IMR-90 (cell line): ENCODE measurements at regions not wholly inside any gene's neighbourhood (a gene's known extent, or its start where the extent isn't known, plus 50 kb on each side); places are given as distances from the start of the nearest gene placed in this dataset.

Experiments used
- ATAC-seq: fragments of 200-7000 bp; cut with Tn5 transposase; 2 replicates; pipeline ENCODE4 v1.9.1; 2020; ENCODE audit warnings: low read depth, mild to moderate bottlenecking, moderate library complexity
- BruUV-seq: library from RNA; stranded (reverse); fragments of 400-500 nt; replicated peaks from 2 replicates; lab custom pipeline; 2021; lab: Mats Ljungman, UMichigan
- CTCF ChIA-PET: fragments of 300-600 bp; formaldehyde crosslinking; extraction: SDS; loops from one replicate; lab custom pipeline; 2021; ENCODE audit warnings: antibody characterized with exemption; lab: Yijun Ruan, JAX
- POLR2A ChIA-PET: fragments of 300-600 bp; sonication (Branson Sonifier 250); formaldehyde crosslinking; loops from one replicate; lab custom pipeline; 2022; ENCODE audit warnings: antibody characterized with exemption; ENCODE audit not compliant: unreplicated experiment; lab: Charles Lee
- DNase-seq: peaks from one replicate; pipeline ENCODE4 v3.0.0; 2013
- H2AFZ ChIP-seq: replicated peaks from 2 replicates; pipeline ENCODE3; 2013; ENCODE audit warnings: low read length, mild to moderate bottlenecking; ENCODE audit not compliant: poor library complexity
- H2AK5ac ChIP-seq: 2 replicates; pipeline ENCODE4 v1.6.1; 2013; ENCODE audit warnings: low read depth, low read length, inconsistent platforms
- H2AK9ac ChIP-seq: replicated peaks from 2 replicates; pipeline ENCODE3; 2013; ENCODE audit warnings: mild to moderate bottlenecking, low read depth, low read length, moderate library complexity; ENCODE audit not compliant: poor library complexity
- H2BK120ac ChIP-seq: 2 replicates; pipeline ENCODE4 v1.6.1; 2013; ENCODE audit warnings: low read depth, low read length, inconsistent platforms
- H2BK15ac ChIP-seq: 3 replicates; pipeline ENCODE4 v1.6.1; 2013; ENCODE audit warnings: low read depth, low read length, inconsistent platforms
- H2BK20ac ChIP-seq: 2 replicates; pipeline ENCODE4 v1.6.1; 2013; ENCODE audit warnings: low read depth, mild to moderate bottlenecking, inconsistent platforms, low read length, moderate library complexity
- H2BK5ac ChIP-seq: 2 replicates; pipeline ENCODE4 v1.6.1; 2013; ENCODE audit warnings: mild to moderate bottlenecking, low read depth, low read length, inconsistent platforms; ENCODE audit not compliant: poor library complexity, severe bottlenecking
- H3K14ac ChIP-seq: replicated peaks from 2 replicates; pipeline ENCODE4 v1.6.1; 2013; ENCODE audit warnings: low read depth, low read length, inconsistent platforms
- H3K18ac ChIP-seq: 2 replicates; pipeline ENCODE4 v1.6.1; 2013; ENCODE audit warnings: low read depth, low read length, control low read depth
- H3K23ac ChIP-seq: 2 replicates; pipeline ENCODE4 v1.6.1; 2013; ENCODE audit warnings: low read depth, low read length, inconsistent platforms
- H3K27ac ChIP-seq: 2 replicates; pipeline ENCODE4 v1.5.1; 2013; ENCODE audit warnings: mild to moderate bottlenecking, control low read depth, low read length; ENCODE audit not compliant: insufficient read depth
- H3K27me3 ChIP-seq: 2 replicates; pipeline ENCODE4 v1.6.1; 2013; ENCODE audit warnings: low read length; ENCODE audit not compliant: control insufficient read depth, insufficient read depth
- H3K36me3 ChIP-seq: 2 replicates; pipeline ENCODE4 v1.6.1; 2013; ENCODE audit warnings: low read length, mixed read lengths; ENCODE audit not compliant: control insufficient read depth, insufficient read depth
- H3K4ac ChIP-seq: 2 replicates; pipeline ENCODE4 v1.6.1; 2013; ENCODE audit warnings: low read depth, low read length, inconsistent platforms
- H3K4me1 ChIP-seq: 2 replicates; pipeline ENCODE4 v1.6.1; 2013; ENCODE audit warnings: low read length, mixed read lengths; ENCODE audit not compliant: control insufficient read depth, insufficient read depth
- H3K4me2 ChIP-seq: 2 replicates; pipeline ENCODE4 v1.6.1; 2013; ENCODE audit warnings: low read depth, mild to moderate bottlenecking, control low read depth, low read length, moderate library complexity
- H3K4me3 ChIP-seq: 2 replicates; pipeline ENCODE4 v1.5.1; 2013; ENCODE audit warnings: low read depth, mild to moderate bottlenecking, control low read depth, low read length, moderate library complexity; ENCODE audit not compliant: insufficient read depth
- H3K56ac ChIP-seq: 2 replicates; pipeline ENCODE4 v1.6.1; 2013; ENCODE audit warnings: low read length, inconsistent platforms; ENCODE audit not compliant: insufficient read depth; ENCODE audit errors: extremely low read depth
- H3K79me1 ChIP-seq, 2 experiments: 2 replicates each; pipeline ENCODE4 v1.6.1; 2013; ENCODE audit warnings: low read length in 2 of 2, inconsistent platforms in 1 of 2, low read depth in 1 of 2
- H3K9ac ChIP-seq: 2 replicates; pipeline ENCODE4 v1.6.1; 2013; ENCODE audit warnings: low read depth, low read length, control low read depth
- H3K9me1 ChIP-seq: 2 replicates; pipeline ENCODE4 v1.6.1; 2013; ENCODE audit warnings: low read length, inconsistent platforms; ENCODE audit not compliant: insufficient read depth
- H3K9me3 ChIP-seq: 2 replicates; pipeline ENCODE4 v1.6.1; 2013; ENCODE audit warnings: low read length; ENCODE audit not compliant: control insufficient read depth, insufficient read depth
- H4K20me1 ChIP-seq: 2 replicates; pipeline ENCODE4 v1.6.1; 2013; ENCODE audit warnings: low read length, inconsistent platforms; ENCODE audit not compliant: insufficient read depth
- H4K5ac ChIP-seq: 2 replicates; pipeline ENCODE4 v1.6.1; 2013; ENCODE audit warnings: mild to moderate bottlenecking, low read depth, low read length, control low read depth
- H4K8ac ChIP-seq, 2 experiments: 2 replicates each; pipeline ENCODE4 v1.6.1; 2013; ENCODE audit warnings: low read depth in 2 of 2, low read length in 2 of 2, control low read depth in 1 of 2, inconsistent platforms in 1 of 2
- H4K91ac ChIP-seq: 2 replicates; pipeline ENCODE4 v1.6.1; 2013; ENCODE audit warnings: low read depth, low read length, inconsistent platforms; ENCODE audit not compliant: insufficient read depth
- BHLHE40 ChIP-seq: fragments of 150-350 bp; IDR thresholded peaks from 2 replicates; pipeline ENCODE4 v1.6.1; 2016; ENCODE audit warnings: mild to moderate bottlenecking, low read depth, low read length
- CEBPB ChIP-seq: IDR thresholded peaks from 2 replicates; pipeline ENCODE4 v1.6.1; 2012; ENCODE audit warnings: low read depth, low read length, improper control_type of control experiment
- CHD1 ChIP-seq: IDR thresholded peaks from 2 replicates; pipeline ENCODE4 v1.6.1; 2012; ENCODE audit warnings: low read depth, low read length, improper control_type of control experiment
- FOS ChIP-seq: fragments of 150-350 bp; IDR thresholded peaks from 2 replicates; pipeline ENCODE4 v1.6.1; 2016; ENCODE audit warnings: low read depth, low read length
- MAFK ChIP-seq: IDR thresholded peaks from 2 replicates; pipeline ENCODE4 v1.6.1; 2012; ENCODE audit warnings: low read depth, low read length, improper control_type of control experiment
- MAZ ChIP-seq: IDR thresholded peaks from 2 replicates; pipeline ENCODE4 v1.6.1; 2012; ENCODE audit warnings: low read depth, mild to moderate bottlenecking, low read length, improper control_type of control experiment, moderate library complexity, borderline replicate concordance
- MXI1 ChIP-seq: IDR thresholded peaks from 2 replicates; pipeline ENCODE4 v1.6.1; 2012; ENCODE audit warnings: low read depth, mild to moderate bottlenecking, low read length, moderate library complexity, borderline replicate concordance
- NFE2L2 ChIP-seq: fragments of 150-350 bp; IDR thresholded peaks from 2 replicates; pipeline ENCODE4 v1.6.1; 2016; ENCODE audit warnings: low read depth, mild to moderate bottlenecking, low read length
- POLR2A ChIP-seq: IDR thresholded peaks from 2 replicates; pipeline ENCODE4 v1.6.1; 2012; ENCODE audit warnings: mild to moderate bottlenecking, low read depth, low read length
- RAD21 ChIP-seq: IDR thresholded peaks from 2 replicates; pipeline ENCODE4 v1.6.1; 2012; ENCODE audit warnings: low read length, improper control_type of control experiment
- RCOR1 ChIP-seq: IDR thresholded peaks from 2 replicates; pipeline ENCODE4 v1.6.1; 2012; ENCODE audit warnings: mild to moderate bottlenecking, low read length, improper control_type of control experiment; ENCODE audit not compliant: insufficient replicate concordance
- RFX5 ChIP-seq: IDR thresholded peaks from 2 replicates; pipeline ENCODE4 v1.8.0; 2012; ENCODE audit warnings: low read depth, mild to moderate bottlenecking, low read length, moderate library complexity
- SMC3 ChIP-seq: fragments of 150-350 bp; IDR thresholded peaks from 2 replicates; pipeline ENCODE4 v1.6.1; 2016; ENCODE audit warnings: low read depth, mild to moderate bottlenecking, antibody characterized with exemption, low read length, moderate library complexity
- USF2 ChIP-seq: fragments of 150-350 bp; IDR thresholded peaks from 2 replicates; pipeline ENCODE4 v1.6.1; 2017; ENCODE audit warnings: mild to moderate bottlenecking, antibody characterized with exemption, low read length, low read depth
- WGBS, 2 experiments: methylation state at CpG; one replicate each; pipeline versions ENCODE4 v1.1.5 to v1.1.7; 2013; ENCODE audit warnings: missing lambda C conversion rate in 2 of 2; ENCODE audit not compliant: insufficient read length in 1 of 2; ENCODE audit errors: extremely low coverage in 2 of 2; 5-methylcytosine and 5-hydroxymethylcytosine counted together
- dilution Hi-C: fragments of 300-500 bp; cut with HindIII; formaldehyde crosslinking; loops from one replicate; pipeline ENCODE4 v1.14.3; 2018; ENCODE audit warnings: low sequenced_read_pairs; ENCODE audit not compliant: unreplicated experiment
- in situ Hi-C: fragments of 300-500 bp; cut with MboI; formaldehyde crosslinking; loops from 3 replicates; pipeline ENCODE4 v1.14.3; 2019; ENCODE audit warnings: low sequenced_read_pairs, inconsistent platforms, mixed read lengths
- intact Hi-C: fragments of 100-400 bp; cut with micrococcal nuclease; formaldehyde crosslinking; loops from 2 replicates; pipeline ENCODE4 v1.10.0; 2022
- TF ChIP-seq, protein P1 (sequence below): fragments of 150-350 bp; IDR thresholded peaks from 2 replicates; pipeline ENCODE4 v1.6.1; 2016; ENCODE audit warnings: low read depth, mild to moderate bottlenecking, low read length, moderate library complexity, borderline replicate concordance
- TF ChIP-seq, protein P2 (sequence below): conservative IDR thresholded peaks from 2 replicates; pipeline ENCODE4 v1.5.1; 2012; ENCODE audit warnings: mild to moderate bottlenecking, low read depth, low read length, improper control_type of control experiment

DNA sequence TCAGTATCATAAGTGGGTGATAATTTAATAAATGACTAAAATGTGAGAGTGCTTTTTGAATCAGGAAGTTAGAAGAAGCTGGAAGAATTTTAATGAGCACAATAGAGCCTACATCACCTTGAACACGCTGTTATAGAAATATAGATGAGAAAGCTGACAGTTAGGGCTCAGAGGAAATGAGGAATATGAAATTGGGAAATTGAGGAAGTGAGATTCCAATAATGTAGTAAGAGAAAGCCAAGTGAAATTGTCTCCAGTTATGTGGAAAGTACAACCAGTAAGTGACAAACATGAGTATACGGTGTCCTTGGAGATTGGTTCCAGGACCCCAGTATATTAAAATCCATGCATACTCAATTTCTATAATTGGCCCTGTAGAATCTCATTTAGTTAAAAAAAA is 235.9 kb upstream of the FAM174A start:
- no peak overlapping the region for H4K5ac ChIP-seq
- no peaks in the 10 kb centered on the region; the same call in 1 of the 2 replicates for H3K9me3 ChIP-seq
- H2AK5ac ChIP-seq = no peak overlapping the region
- H3K9me1 ChIP-seq = no peaks in the 10 kb centered on the region
- no peak overlapping the region for H3K4me3 ChIP-seq
- dilution Hi-C loops (no loop called here), intact Hi-C loops (no loop called here), in situ Hi-C loops (no loop called here)
- H2BK20ac ChIP-seq = no peak overlapping the region
- no peak overlapping the region for H2AFZ ChIP-seq
- no TSS peak for BruUV-seq
- no peak for DNase-seq
- no peaks in the 10 kb centered on the region for H3K4me1 ChIP-seq
- no peak for ATAC-seq
- H3K36me3 ChIP-seq = no peaks in the 10 kb centered on the region
- TF ChIP-seq MAFK (no peak), RAD21 (no peak), BHLHE40 (no peak), MXI1 (no peak), SMC3 (no peak), USF2 (no peak), CHD1 (no peak), NFE2L2 (no peak), POLR2A (no peak), CEBPB (no peak), MAZ (no peak), RCOR1 (no peak), RFX5 (no peak), FOS (no peak)
- TF ChIP-seq, protein P1, sequence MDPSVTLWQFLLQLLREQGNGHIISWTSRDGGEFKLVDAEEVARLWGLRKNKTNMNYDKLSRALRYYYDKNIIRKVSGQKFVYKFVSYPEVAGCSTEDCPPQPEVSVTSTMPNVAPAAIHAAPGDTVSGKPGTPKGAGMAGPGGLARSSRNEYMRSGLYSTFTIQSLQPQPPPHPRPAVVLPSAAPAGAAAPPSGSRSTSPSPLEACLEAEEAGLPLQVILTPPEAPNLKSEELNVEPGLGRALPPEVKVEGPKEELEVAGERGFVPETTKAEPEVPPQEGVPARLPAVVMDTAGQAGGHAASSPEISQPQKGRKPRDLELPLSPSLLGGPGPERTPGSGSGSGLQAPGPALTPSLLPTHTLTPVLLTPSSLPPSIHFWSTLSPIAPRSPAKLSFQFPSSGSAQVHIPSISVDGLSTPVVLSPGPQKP = no peak
- TF ChIP-seq, protein P2, sequence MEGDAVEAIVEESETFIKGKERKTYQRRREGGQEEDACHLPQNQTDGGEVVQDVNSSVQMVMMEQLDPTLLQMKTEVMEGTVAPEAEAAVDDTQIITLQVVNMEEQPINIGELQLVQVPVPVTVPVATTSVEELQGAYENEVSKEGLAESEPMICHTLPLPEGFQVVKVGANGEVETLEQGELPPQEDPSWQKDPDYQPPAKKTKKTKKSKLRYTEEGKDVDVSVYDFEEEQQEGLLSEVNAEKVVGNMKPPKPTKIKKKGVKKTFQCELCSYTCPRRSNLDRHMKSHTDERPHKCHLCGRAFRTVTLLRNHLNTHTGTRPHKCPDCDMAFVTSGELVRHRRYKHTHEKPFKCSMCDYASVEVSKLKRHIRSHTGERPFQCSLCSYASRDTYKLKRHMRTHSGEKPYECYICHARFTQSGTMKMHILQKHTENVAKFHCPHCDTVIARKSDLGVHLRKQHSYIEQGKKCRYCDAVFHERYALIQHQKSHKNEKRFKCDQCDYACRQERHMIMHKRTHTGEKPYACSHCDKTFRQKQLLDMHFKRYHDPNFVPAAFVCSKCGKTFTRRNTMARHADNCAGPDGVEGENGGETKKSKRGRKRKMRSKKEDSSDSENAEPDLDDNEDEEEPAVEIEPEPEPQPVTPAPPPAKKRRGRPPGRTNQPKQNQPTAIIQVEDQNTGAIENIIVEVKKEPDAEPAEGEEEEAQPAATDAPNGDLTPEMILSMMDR = no peak
- no peak overlapping the region for H2BK120ac ChIP-seq
- H3K23ac ChIP-seq = no peak overlapping the region
- H3K4me2 ChIP-seq = no peak overlapping the region
- no peak overlapping the region for H2BK15ac ChIP-seq
- POLR2A ChIA-PET = no interaction called here
- no peaks in the 10 kb centered on the region for H3K27me3 ChIP-seq
- no peak overlapping the region for H3K14ac ChIP-seq
- no CpG with 5 or more reads among the region's 2 CpGs for WGBS, 2 experiments
- CTCF ChIA-PET = no interaction called here
- H2BK5ac ChIP-seq = no peak overlapping the region
- no peaks in the 10 kb centered on the region for H3K79me1 ChIP-seq
- H4K8ac ChIP-seq = no peak overlapping the region
- H2AK9ac ChIP-seq = no peak overlapping the region
- no peak overlapping the region for H3K27ac ChIP-seq
- H4K20me1 ChIP-seq = no peaks in the 10 kb centered on the region
- H3K56ac ChIP-seq = no peak overlapping the region
- no peak overlapping the region for H3K4ac ChIP-seq
- H3K18ac ChIP-seq = no peak overlapping the region
- H3K9ac ChIP-seq = no peak overlapping the region
- no peak overlapping the region for H4K91ac ChIP-seq
